ENCODE measurements at regions not wholly inside any gene's neighbourhood (a gene's known extent, or its start where the extent isn't known, plus 50 kb on each side); places are given as distances from the start of the nearest gene placed in this dataset.

GRCh38 chr1:55321942-55322341 lies 106.8 kb upstream of the USP24 start:
- TF ChIP-seq POLR2AphosphoS5 (IDR thresholded peaks at IDR 0.05; ENCODE audit: low read depth, low read length) (no peak), POLR2A (IDR thresholded peaks at IDR 0.05; ENCODE audit: low read depth, low read length) (no peak)
